Astrocyte of the spinal cord (primary cell): ENCODE measurements at regions not wholly inside any gene's neighbourhood (a gene's known extent, or its start where the extent isn't known, plus 50 kb on each side); places are given as distances from the start of the nearest gene placed in this dataset.
"Not testable (repeated sequence)": the region's sequence is repeated elsewhere in the genome, so short reads cannot be mapped to it uniquely, and the experiment has no call there.

Experiments
- DNase-seq: peaks from one replicate; pipeline ENCODE4 v3.0.0; 2011; ENCODE audit warnings: low read depth, low spot score
- H3K4me3 ChIP-seq: 2 replicates; pipeline ENCODE4 v1.5.1; 2011; ENCODE audit warnings: low read depth, mild to moderate bottlenecking, low read length, moderate library complexity
- in situ Hi-C: cut with HindIII; loops from 2 replicates; pipeline ENCODE4 v1.10.0; 2017; ENCODE audit warnings: low sequenced_read_pairs
- TF ChIP-seq, protein P1 (sequence below): IDR thresholded peaks from 2 replicates; pipeline ENCODE4 v1.5.1; 2012; ENCODE audit warnings: low read depth, mild to moderate bottlenecking, low read length, inconsistent platforms

DNA sequence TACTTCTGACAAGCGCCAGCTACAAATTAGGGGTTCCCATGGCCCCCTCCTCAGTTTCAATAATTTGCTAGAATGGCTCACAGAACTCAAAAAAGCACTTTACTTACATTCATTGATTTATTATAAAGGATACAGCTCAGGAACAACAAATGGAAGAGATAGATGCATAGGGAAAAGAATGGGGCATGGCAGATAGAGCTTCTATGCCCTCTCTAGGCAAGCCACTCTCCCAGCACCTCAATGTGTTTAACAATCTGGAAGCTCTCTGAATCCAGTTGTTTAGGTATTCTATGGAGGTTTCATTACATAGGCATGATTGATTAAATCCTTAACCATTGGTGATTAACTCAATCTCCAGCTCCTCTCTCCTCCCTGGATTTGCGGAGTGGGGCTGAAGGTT is 184.5 kb upstream of the DAAM1 start:
- in situ Hi-C loops = no loop called here
- DNase-seq = no peak
- H3K4me3 ChIP-seq = no peak overlapping the region
- TF ChIP-seq, protein P1, sequence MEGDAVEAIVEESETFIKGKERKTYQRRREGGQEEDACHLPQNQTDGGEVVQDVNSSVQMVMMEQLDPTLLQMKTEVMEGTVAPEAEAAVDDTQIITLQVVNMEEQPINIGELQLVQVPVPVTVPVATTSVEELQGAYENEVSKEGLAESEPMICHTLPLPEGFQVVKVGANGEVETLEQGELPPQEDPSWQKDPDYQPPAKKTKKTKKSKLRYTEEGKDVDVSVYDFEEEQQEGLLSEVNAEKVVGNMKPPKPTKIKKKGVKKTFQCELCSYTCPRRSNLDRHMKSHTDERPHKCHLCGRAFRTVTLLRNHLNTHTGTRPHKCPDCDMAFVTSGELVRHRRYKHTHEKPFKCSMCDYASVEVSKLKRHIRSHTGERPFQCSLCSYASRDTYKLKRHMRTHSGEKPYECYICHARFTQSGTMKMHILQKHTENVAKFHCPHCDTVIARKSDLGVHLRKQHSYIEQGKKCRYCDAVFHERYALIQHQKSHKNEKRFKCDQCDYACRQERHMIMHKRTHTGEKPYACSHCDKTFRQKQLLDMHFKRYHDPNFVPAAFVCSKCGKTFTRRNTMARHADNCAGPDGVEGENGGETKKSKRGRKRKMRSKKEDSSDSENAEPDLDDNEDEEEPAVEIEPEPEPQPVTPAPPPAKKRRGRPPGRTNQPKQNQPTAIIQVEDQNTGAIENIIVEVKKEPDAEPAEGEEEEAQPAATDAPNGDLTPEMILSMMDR = peak; percentile 33

DNA sequence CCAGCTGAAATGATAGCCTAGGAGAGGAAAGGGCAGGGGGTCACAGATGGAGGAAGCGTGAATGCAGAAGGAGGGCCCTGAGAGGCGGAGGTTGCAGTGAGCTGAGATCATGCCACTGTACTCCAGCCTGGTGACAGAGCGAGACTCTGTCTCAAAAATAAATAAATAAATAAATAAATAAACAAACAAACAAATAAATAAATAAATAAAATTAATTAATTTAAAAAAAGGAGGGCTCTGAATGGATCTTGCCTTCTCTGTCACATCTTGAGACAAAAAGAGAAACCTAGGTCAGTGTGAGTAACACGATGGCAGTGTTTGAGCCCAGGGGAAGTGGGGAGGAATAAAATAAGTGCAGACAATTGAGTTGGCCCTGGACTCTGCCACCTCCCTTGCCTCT is 182.3 kb upstream of the DAAM1 start:
- H3K4me3 ChIP-seq, in situ Hi-C loops, DNase-seq: not testable (repeated sequence)

DNA sequence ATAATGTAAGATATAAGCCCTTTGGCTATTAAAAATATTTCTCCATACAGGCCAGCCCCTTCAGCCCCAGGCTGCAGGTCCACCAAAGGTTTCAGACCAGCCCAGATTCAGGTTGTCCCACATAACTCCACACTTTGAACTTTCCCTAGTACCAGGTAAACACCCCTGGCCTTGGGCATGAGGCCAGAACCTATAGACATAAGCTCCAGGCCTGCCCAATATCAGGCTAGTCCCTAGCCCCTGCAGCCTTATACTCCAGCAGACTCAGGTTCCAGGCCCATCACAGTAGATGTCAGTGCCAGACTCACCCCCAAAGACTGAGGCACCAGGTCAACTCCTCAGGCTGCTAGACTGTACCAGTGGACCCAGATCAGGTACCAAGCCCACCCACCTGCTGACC is 178.5 kb upstream of the DAAM1 start:
- TF ChIP-seq, protein P1 = no peak
- DNase-seq = no peak
- no peak overlapping the region for H3K4me3 ChIP-seq
- in situ Hi-C loops = no loop called here

DNA sequence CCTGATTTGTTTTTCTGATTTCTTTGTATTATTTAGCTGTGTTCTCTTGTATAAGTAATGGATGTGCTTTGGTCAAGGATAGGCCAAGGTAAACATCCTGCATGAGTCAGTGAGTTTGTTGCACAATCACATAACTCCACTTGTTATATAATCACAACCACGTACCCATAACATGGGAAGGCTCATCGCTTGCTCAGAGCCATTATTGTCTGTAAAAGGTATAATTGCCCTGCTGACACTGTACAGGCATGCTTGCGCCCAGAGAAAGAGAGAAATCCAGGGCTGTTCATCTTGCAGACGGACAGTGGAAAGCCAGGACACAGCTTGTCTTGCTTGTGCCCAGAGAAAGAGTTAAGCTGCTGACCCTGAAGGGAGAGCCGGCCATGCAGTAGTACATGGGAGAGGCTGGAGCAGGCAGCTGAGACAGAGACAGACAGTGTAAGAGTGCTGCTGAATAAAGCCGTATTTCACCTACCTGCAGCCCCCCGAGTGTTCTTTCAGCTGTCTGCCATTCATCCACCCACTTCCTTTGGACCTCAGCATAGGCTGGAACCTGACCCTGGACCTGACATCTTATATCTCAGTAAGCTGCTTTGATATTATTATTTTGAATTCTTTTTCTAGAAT is 174.7 kb upstream of the DAAM1 start:
- TF ChIP-seq, protein P1 = no peak
- H3K4me3 ChIP-seq = no peak overlapping the region
- in situ Hi-C loops = no loop called here
- peak; percentile 51 for DNase-seq

DNA sequence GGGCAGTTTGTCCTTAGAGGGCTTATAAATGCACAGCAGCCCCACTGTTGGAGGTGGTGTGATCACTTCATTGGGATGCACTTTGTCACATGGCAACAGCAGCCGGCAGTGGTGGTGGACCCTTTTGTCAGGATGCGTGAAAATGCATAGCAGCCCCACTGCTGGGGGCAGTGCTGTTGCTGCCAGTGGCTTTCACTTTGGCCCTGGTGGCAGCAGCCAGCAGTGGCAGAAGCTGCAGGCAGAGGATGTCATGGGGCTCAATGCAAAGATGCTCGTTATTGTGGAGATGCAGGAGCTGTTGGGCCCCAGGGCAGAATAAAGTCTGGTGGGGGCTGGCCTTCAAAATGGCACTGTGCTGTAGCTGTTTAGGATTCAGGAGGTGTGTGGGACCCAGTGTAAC is 173.0 kb upstream of the DAAM1 start:
- in situ Hi-C loops = no loop called here
- TF ChIP-seq, protein P1 = no peak
- DNase-seq = no peak
- H3K4me3 ChIP-seq = no peak overlapping the region

DNA sequence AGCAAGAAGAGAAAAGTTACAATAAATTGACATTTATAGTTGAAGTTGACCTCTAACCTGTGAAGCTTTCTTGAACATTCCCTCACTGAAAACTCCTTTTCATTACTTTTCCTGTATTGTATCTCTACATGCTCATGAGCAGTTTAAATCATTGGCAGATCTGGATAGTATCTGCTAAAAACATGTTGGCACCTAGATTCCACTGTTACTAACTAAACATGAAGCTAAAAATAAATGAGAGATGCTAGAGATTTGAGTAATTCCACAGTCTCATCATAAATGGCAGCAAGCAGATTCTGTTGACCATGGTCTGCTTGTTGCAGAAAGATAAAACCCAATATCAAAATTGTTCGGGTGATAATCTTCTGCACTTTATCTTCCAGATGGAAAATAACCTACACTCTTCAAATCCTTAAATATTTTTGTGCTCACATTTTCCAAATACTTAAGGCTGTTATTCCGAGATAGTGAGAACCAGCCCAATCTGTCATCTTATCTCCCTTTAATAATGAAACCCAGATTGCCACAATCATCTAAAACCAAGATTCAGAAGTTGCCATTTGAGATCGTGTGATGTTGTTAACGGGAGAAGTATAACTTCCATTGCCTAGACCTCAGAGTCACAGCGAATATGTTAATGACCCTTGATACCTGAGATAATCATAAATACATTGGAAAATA is 171.0 kb upstream of the DAAM1 start:
- DNase-seq = no peak
- in situ Hi-C loops = no loop called here
- TF ChIP-seq, protein P1 = no peak
- no peak overlapping the region for H3K4me3 ChIP-seq

DNA sequence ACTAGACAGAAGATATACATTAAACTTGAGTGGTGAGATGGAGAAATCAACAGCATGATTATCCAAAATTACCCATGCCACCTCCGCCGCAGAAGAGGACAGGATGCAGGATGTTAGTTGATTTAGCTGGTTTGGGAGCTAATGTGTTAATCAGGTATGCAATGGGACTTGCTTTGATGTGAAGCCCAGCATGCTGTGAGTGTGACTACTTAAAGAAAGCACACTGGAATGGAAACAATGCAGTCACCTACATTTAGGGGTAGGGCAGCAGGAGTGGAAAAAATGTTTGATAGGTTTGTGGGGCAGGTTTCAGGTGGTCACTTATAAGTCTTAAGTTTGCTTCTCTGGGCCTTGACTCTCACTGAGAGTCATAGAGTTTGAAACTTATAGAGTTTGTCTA is 170.0 kb upstream of the DAAM1 start:
- DNase-seq = no peak
- in situ Hi-C loops = no loop called here
- TF ChIP-seq, protein P1 = no peak
- H3K4me3 ChIP-seq = no peak overlapping the region
